ENCODE measurements at regions not wholly inside any gene's neighbourhood (a gene's known extent, or its start where the extent isn't known, plus 50 kb on each side); places are given as distances from the start of the nearest gene placed in this dataset.

- DNase-seq: no peak
These were observed 183.3 kb upstream of the ZP4 start for GRCh38 chr1:238073991-238074390.

GRCh38 chr1:238071061-238071460 is 180.3 kb upstream of the ZP4 start:
- DNase-seq: no peak

GRCh38 chr1:238063454-238063853 is 172.7 kb upstream of the ZP4 start:
- no peak for DNase-seq

- DNase-seq: no peak
These were observed 171.4 kb upstream of the ZP4 start for GRCh38 chr1:238061967-238062613.

- no peak for DNase-seq
These were observed 169.3 kb upstream of the ZP4 start for GRCh38 chr1:238060061-238060460.

- DNase-seq: no peak
These were observed 162.0 kb upstream of the ZP4 start for GRCh38 chr1:238052496-238053266.

DNA sequence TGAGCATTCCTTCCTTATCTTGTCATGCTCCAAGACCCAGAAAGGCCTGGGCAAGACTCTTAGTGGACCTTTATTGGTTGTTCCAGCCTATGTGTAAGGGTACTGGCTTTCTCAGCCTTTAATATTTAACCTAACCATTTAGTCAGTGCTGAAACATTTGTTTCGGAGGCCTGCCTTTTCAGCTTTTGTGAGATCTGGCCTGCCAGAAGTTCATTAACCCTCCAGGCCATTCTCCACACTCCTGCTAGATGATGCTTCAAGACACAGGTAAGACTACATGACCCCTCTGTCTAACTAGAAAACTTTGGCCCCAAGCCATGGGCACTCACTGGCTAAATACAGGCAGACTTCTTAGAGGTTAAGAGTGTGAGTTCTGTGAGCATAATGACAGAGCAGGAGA is 138.4 kb upstream of the ZP4 start:
- no peak for DNase-seq

DNA sequence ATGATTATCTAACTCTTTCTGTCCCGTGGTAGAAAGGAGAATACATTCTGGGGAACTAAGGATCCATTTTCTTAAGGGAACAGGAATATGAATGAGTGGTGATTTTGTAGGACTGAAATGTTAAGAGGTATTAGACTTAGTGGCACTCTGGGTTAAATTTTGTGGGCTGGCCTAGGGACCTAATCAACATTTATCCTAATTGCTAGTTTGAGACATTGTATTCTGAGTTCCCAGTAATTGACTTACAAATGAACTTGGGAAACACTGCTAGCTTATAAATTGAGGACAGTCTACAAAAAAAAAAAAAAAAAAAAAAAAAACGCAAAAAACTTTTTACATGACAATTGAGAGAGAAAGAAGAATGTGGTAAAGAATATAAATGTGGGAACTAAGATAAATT is 136.6 kb upstream of the ZP4 start:
- DNase-seq: no peak

DNA sequence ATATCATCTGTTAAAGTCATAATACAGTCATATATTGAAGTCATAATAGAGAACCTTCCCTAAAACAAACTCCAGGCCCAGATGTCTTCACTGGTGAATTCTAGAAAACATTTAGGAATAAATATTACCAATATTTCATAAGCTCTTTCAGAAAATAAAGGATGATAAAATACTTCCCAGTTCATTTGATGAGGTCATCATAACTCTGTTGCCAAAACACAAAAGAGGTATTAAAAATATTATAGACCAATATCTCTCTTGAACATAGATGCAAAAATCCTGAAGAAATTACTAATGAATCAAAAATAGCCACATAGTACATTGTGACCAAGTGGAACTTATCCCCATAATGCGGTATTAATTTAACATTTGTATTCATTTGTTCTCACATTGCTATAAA is 132.4 kb upstream of the ZP4 start:
- DNase-seq: no peak

DNA sequence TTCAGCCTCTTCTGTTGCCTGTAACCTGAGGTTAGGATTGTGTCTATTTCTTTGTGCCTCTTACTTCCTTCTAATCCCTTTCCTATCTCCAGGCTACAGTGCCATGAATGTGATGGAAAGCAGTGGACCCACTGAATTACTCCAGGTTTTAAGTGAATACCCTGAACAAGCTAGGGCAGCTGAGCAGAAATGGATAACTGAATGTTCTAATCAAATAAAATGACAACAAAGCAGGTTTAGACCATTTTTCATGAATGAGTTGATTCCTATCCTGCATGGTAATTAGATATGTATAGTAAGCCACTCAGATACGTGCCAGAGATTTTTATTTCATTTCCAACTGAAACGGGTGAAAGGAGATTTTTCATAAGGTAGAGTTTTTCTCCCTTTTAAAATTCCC is 127.5 kb upstream of the ZP4 start:
- no peak for DNase-seq

- DNase-seq: no peak
These were observed 116.1 kb upstream of the ZP4 start for GRCh38 chr1:238006779-238007178.

GRCh38 chr1:238005116-238005515 is 114.4 kb upstream of the ZP4 start:
- DNase-seq: no peak

- DNase-seq: no peak
These were observed 111.1 kb upstream of the ZP4 start for GRCh38 chr1:238001818-238002217.

- no peak for DNase-seq
These were observed 108.8 kb upstream of the ZP4 start for GRCh38 chr1:237999426-238000052.

DNA sequence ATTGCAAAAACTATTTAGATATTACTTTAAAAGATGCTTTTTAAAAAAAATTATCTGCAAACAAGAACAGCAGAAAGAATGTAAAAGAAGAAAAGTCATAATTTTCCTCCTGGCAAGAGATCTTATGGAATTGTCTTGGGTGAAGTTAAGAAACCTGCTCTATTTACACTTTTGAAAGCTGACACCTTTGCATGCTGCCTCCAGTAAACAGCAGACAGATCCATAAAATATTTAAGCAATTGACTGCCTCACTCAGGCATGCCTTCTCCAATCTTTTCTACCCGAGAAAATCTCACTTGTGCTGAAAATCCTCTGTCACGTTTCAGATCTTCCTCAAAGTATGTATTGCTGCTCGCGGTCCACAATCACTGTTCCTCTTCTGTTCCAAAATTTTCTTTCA is 107.9 kb upstream of the ZP4 start:
- DNase-seq: no peak

DNA sequence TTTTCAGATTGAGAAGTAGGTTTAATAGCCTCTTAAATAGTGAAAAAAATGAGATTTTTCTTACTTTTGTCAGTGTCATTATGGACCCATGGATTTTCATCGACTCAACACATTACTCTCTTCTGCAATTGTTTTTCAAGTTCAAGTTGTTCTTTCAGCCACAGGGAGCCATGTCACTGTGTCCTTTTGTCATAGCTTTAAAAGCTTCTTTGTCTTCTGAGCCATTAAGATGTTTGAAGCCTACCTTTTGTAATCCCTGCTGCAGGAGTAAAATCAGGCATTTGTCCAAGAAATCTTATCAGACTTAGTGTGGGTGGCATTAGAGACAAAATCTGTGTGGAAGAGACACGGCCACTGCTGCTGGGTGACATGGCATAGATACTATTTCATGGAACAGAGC is 92.8 kb upstream of the ZP4 start:
- no peak for DNase-seq

DNA sequence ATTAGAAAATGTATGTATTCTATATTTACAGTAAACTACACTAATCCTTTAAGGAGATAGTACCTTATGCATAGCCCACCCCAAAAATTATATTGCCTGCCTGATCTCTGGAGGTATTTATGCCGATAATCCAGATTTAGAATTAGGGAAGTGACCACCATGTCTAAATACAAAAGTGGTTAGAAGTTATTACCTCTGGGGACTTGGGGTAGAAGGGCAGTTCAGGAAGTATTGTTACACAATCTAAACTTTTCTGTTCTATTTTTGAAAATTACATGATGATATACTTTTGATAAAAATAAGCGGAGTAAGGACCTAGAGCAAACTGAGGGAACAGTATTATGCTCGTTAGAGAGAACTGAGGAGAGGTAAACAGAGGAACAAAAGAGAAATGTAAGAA is 90.5 kb upstream of the ZP4 start:
- no peak for DNase-seq

- no peak for DNase-seq
These were observed 85.6 kb upstream of the ZP4 start for GRCh38 chr1:237976331-237976730.

DNA sequence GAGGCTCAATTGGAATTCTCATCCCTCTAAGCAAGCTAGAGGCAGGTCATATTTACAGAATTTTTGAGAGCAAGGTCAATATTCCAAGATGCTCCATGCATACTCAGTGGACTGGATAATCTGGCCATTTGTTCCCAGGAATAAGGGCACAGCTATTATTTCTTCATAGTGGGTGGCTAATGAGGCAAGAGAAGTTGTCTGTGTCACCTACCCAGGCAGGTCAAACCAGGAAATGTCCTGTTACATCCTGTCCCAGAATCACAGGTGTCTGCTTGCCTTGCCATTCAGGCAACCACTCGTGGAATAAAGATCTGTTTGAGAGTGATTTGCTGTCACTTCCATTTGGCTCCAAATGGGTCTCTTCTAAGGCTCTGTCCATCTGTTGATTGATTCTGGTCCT is 85.2 kb upstream of the ZP4 start:
- no peak for DNase-seq

GRCh38 chr1:237975376-237975775 is 84.7 kb upstream of the ZP4 start:
- no peak for DNase-seq

GRCh38 chr1:237972186-237972585 is 81.5 kb upstream of the ZP4 start:
- DNase-seq: no peak

DNA sequence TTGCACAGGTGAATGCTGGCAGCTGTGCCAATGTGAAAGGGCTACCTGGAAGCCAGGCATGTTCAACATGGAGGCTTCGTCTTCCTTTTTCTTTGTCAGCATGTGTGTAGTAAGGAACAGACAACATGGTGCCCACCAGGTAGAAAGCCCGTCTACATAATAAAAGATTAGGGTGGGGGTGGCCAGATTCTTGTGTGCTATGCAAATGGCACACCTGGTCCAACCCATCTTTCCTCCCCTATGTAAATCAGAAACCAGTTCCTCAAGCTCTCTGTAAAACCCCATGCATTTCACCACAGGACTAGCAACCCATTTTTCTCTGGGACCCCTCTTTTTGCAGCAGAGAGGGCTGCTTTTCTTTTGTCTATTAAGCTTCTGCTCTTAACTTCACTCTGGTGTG is 72.3 kb upstream of the ZP4 start:
- DNase-seq: no peak

DNA sequence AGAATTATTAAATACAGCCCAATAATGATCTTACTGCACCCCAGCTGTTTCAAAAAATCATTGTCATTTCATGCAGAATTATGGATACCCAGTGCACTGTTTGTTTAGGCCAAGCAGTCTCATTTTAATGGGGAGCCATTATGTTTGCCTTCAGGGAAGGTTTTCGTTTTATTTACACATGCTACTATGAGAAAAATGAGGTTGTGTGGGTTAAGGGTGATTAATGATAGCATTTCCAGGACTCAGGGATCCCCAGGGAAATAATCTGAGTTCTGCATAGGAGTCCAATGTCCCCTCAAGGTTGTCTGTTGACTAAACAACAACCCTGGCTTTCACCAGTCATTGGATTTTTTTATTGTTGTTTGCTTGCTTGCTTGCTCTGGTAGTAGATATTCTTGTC is 71.0 kb upstream of the ZP4 start:
- DNase-seq: no peak

DNA sequence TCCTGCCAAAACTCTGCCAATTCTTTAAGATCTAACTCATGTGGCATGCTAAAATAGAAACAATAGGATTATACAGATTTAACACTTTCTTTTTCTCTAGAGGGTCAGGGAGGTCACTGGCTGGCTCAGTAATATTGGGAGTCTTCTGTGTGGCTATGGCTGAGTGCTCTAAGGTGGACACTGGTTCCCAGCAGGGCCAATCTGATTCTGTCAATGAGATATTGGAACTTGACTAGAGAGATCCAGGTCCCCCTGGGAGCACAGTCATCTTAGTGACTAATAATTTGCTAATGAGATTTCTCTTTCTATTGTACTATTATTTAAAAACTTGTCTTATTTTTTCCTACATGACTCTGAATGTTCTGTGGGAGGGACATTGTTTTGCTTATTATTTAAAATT is 69.1 kb upstream of the ZP4 start:
- DNase-seq: no peak

- no peak for DNase-seq
These were observed 62.5 kb upstream of the ZP4 start for GRCh38 chr1:237953238-237953637.
